Muscle of leg (tissue), 3 donors: ENCODE measurements at regions not wholly inside any gene's neighbourhood (a gene's known extent, or its start where the extent isn't known, plus 50 kb on each side); places are given as distances from the start of the nearest gene placed in this dataset.
A peak's percentile ranks its signal among the peaks of the same experiment; 100 is the strongest.

Source experiments
- DNase-seq: peaks from one replicate; pipeline ENCODE4 v3.0.0; 2013
- H3K27ac ChIP-seq: one replicate; pipeline ENCODE4 v1.5.1; 2013; ENCODE audit warnings: mild to moderate bottlenecking, low read length, control low read depth
- H3K27me3 ChIP-seq: one replicate; pipeline ENCODE4 v1.6.1; 2013; ENCODE audit warnings: low read length; ENCODE audit not compliant: control insufficient read depth, insufficient read depth
- H3K36me3 ChIP-seq: one replicate; pipeline ENCODE4 v1.6.1; 2013; ENCODE audit warnings: low read length; ENCODE audit not compliant: control insufficient read depth, insufficient read depth
- H3K4me1 ChIP-seq: one replicate; pipeline ENCODE4 v1.6.1; 2013; ENCODE audit warnings: low read length; ENCODE audit not compliant: control insufficient read depth, insufficient read depth
- H3K4me3 ChIP-seq: one replicate; pipeline ENCODE4 v1.5.1; 2013; ENCODE audit warnings: low read length, control low read depth
- H3K9me3 ChIP-seq: replicated peaks from 2 replicates; pipeline ENCODE4 v1.6.1; 2013; ENCODE audit warnings: low read depth, low read length; ENCODE audit not compliant: control insufficient read depth
- WGBS: methylation state at CpG from one replicate; pipeline ENCODE4 v1.1.5; 2013; ENCODE audit warnings: missing lambda C conversion rate; ENCODE audit not compliant: insufficient coverage; 5-methylcytosine and 5-hydroxymethylcytosine counted together

- Histone ChIP-seq H3K4me1 (no peaks in the 10 kb centered on the region), H3K9me3 (no peaks in the 10 kb centered on the region), H3K4me3 (no peak overlapping the region), H3K36me3 (no peaks in the 10 kb centered on the region), H3K27ac (no peak overlapping the region), H3K27me3 (no peaks in the 10 kb centered on the region)
- 11% methylated on average over 2 of the region's 2 CpGs for WGBS
- peak; percentile 5 for DNase-seq
Observed at GRCh38 chr10:83965473-83965872, 173.8 kb upstream of the GHITM start.

GRCh38 chr10:83968052-83968451, 171.3 kb upstream of the GHITM start:
- Histone ChIP-seq H3K36me3 (no peaks in the 10 kb centered on the region), H3K4me3 (no peak overlapping the region), H3K4me1 (no peaks in the 10 kb centered on the region), H3K9me3 (no peaks in the 10 kb centered on the region), H3K27ac (no peak overlapping the region), H3K27me3 (no peaks in the 10 kb centered on the region)
- DNase-seq, result no peak
- 83% methylated on average over 3 of the region's 4 CpGs for WGBS

GRCh38 chr10:83978681-83979383, 160.5 kb upstream of the GHITM start:
- no peak overlapping the region for H3K27ac ChIP-seq
- WGBS, result 92% methylated on average over 2 of the region's 5 CpGs
- H3K4me1 ChIP-seq, result no peaks in the 10 kb centered on the region
- no peaks in the 10 kb centered on the region for H3K27me3 ChIP-seq
- no peaks in the 10 kb centered on the region for H3K9me3 ChIP-seq
- no peak overlapping the region for H3K4me3 ChIP-seq
- DNase-seq, result peak; percentile 2
- H3K36me3 ChIP-seq, result no peaks in the 10 kb centered on the region

DNA sequence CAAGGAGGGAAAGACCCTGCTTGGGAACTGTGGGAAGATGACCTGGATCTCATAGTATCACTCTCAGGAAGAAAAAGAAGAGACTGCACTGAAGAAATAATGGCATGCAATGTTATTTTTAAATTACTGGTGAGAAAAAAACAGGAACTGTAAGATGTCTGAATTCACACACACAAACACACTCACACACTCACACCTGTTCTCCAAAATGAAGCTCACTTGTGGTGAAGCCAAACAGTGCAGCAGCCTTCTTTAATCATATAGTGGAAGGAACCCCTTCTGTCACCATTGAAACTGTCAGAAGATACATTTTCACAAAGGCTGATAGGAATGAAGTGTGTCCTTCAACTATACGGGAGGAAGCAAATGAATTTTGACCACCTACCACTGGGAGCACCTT, 156.5 kb upstream of the GHITM start:
- H3K4me1 ChIP-seq, result no peaks in the 10 kb centered on the region
- H3K27ac ChIP-seq, result no peak overlapping the region
- no peaks in the 10 kb centered on the region for H3K9me3 ChIP-seq
- no peak overlapping the region for H3K4me3 ChIP-seq
- H3K27me3 ChIP-seq, result no peaks in the 10 kb centered on the region
- no peak for DNase-seq
- no peaks in the 10 kb centered on the region for H3K36me3 ChIP-seq
- no CpG with 5 or more reads among the region's 1 CpG for WGBS

DNA sequence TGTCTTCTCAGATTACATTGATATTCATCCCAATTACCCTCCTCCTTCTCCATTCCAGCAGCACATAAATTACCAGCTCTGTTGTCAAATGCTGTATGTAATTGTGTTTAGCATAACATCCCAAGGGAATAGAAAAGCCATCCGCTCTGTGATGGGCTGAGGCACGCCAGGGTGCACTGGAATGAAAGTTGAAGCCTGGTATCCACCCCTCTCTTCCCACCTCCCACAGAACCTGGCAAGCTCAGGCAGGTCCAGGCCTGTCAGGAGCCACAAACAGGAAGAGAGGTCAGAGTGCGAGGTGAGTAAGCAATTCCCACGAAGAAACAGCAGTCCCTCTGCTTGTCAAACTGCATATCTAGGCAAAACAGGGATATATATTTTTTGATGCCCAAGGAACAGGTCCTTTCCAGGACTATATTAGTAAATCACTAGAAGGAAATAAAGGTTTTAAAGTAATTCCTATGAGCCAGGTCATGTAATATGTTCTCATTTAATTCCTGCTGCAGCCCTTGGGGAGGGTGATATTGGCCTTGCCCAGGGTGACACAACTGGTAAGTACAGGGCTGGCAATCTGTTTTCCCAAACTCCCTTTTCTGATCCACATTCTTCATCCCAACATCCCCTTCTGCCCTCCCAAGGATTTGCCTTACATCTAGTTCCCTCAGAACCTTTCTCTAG, 155.6 kb upstream of the GHITM start:
- Histone ChIP-seq H3K27ac (no peak overlapping the region), H3K4me3 (no peak overlapping the region), H3K9me3 (no peaks in the 10 kb centered on the region), H3K4me1 (no peaks in the 10 kb centered on the region), H3K27me3 (no peaks in the 10 kb centered on the region), H3K36me3 (no peaks in the 10 kb centered on the region)
- no peak for DNase-seq
- WGBS, result no CpG with 5 or more reads among the region's 4 CpGs

DNA sequence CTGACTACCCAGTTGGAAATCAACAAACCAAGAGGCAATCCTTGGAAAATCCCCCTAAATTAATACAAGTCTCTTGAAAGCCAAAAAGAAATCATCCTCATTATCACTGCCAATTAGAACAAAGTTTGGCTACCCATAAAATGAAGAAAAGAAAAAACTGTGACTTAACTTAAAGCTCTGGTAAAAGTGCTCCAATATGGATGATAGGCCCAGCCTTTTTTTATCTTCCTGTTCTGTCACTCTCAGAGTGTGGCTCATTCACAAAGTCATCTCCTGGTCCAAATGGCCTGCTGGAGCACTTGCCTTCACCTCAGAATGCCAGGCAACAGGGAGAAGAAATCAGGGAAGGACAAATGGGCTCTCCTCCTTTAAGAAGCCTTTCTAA, 155.1 kb upstream of the GHITM start:
- no peaks in the 10 kb centered on the region for H3K4me1 ChIP-seq
- H3K27ac ChIP-seq, result no peak overlapping the region
- no peaks in the 10 kb centered on the region for H3K9me3 ChIP-seq
- no peak for DNase-seq
- H3K36me3 ChIP-seq, result no peaks in the 10 kb centered on the region
- H3K27me3 ChIP-seq, result no peaks in the 10 kb centered on the region
- H3K4me3 ChIP-seq, result no peak overlapping the region

DNA sequence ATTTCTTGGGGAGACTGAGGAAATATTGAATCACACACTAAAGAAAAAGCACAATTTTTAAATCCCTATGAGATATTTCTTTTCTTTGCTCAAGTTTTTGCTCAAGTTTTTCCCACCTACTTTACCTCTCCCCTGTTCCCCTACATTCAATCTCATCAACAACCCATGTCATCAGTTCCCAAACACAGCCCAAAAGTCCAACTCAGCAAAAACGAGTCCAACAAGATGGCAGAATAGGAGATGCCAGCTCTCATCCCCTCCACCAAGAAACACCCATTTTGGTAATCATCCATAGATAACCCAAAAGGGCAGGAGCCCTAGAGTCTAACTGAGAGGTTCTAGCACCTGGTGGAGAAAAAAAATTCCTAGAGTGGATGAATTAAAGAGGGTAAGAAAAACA, 152.5 kb upstream of the GHITM start:
- no peaks in the 10 kb centered on the region for H3K36me3 ChIP-seq
- H3K27me3 ChIP-seq, result no peaks in the 10 kb centered on the region
- no CpG with 5 or more reads among the region's 1 CpG for WGBS
- no peaks in the 10 kb centered on the region for H3K9me3 ChIP-seq
- H3K27ac ChIP-seq, result no peak overlapping the region
- no peak for DNase-seq
- H3K4me3 ChIP-seq, result no peak overlapping the region
- no peaks in the 10 kb centered on the region for H3K4me1 ChIP-seq

GRCh38 chr10:83987216-83987615, 152.1 kb upstream of the GHITM start:
- Histone ChIP-seq H3K27ac (no peak overlapping the region), H3K4me1 (no peaks in the 10 kb centered on the region), H3K9me3 (no peaks in the 10 kb centered on the region), H3K4me3 (no peak overlapping the region), H3K36me3 (no peaks in the 10 kb centered on the region), H3K27me3 (no peaks in the 10 kb centered on the region)
- WGBS, result 80% methylated on average over 1 of the region's 1 CpG
- DNase-seq, result no peak

- H3K4me1 ChIP-seq, result no peaks in the 10 kb centered on the region
- no peaks in the 10 kb centered on the region for H3K36me3 ChIP-seq
- DNase-seq, result no peak
- H3K27ac ChIP-seq, result no peak overlapping the region
- no peak overlapping the region for H3K4me3 ChIP-seq
- H3K9me3 ChIP-seq, result no peaks in the 10 kb centered on the region
- no CpG with 5 or more reads among the region's 1 CpG for WGBS
- H3K27me3 ChIP-seq, result no peaks in the 10 kb centered on the region
Observed at GRCh38 chr10:83988435-83988834, 150.9 kb upstream of the GHITM start.

- 80% methylated on average over 2 of the region's 3 CpGs for WGBS
- peak; percentile 32 for DNase-seq
- Histone ChIP-seq H3K4me3 (no peak overlapping the region), H3K27me3 (no peaks in the 10 kb centered on the region), H3K36me3 (no peaks in the 10 kb centered on the region), H3K9me3 (no peaks in the 10 kb centered on the region), H3K4me1 (no peaks in the 10 kb centered on the region), H3K27ac (no peak overlapping the region)
Observed at GRCh38 chr10:83990126-83990525, 149.2 kb upstream of the GHITM start.
